ENCODE measurements at regions not wholly inside any gene's neighbourhood (a gene's known extent, or its start where the extent isn't known, plus 50 kb on each side); places are given as distances from the start of the nearest gene placed in this dataset.

- TF ChIP-seq RAD21 (IDR thresholded peaks at IDR 0.05; ENCODE audit: low read depth) (no peak), CTCF (IDR thresholded peaks at IDR 0.05 in 2 of 3, conservative IDR thresholded peaks at IDR 0.05 in 1 of 3; ENCODE audit: borderline replicate concordance in 1 of 3, insufficient read depth in 1 of 3, low read depth in 2 of 3, low read length in 2 of 3) (no peak), ELF1 (IDR thresholded peaks at IDR 0.05; ENCODE audit: borderline replicate concordance, low read depth) (no peak), YY1 (IDR thresholded peaks at IDR 0.05; ENCODE audit: extremely low read depth, insufficient replicate concordance, low read depth, low read length) (no peak), CEBPB (IDR thresholded peaks at IDR 0.05; ENCODE audit: low read depth) (no peak), POLR2A (IDR thresholded peaks at IDR 0.05; ENCODE audit: borderline replicate concordance, extremely low read depth, insufficient read depth, insufficient read length) (no peak), EZH2phosphoT487 (IDR thresholded peaks at IDR 0.05; ENCODE audit: borderline replicate concordance) (no peak), ZBTB33 (IDR thresholded peaks at IDR 0.05; ENCODE audit: extremely low read depth, insufficient replicate concordance, low read length) (no peak)
Measured at GRCh38 chr5:68805444-68805843, 288.4 kb upstream of the SLC30A5 start.

Data from HCT116 (cell line).